Keratinocyte (primary cell): ENCODE measurements at regions not wholly inside any gene's neighbourhood (a gene's known extent, or its start where the extent isn't known, plus 50 kb on each side); places are given as distances from the start of the nearest gene placed in this dataset.

Experiments used
- EZH2 ChIP-seq: IDR thresholded peaks from one replicate; pipeline ENCODE4 v1.6.1; 2012; ENCODE audit warnings: inconsistent platforms, mild to moderate bottlenecking, low read length, moderate library complexity
- TF ChIP-seq, protein P1 (sequence below), 3 experiments: IDR thresholded peaks in 1 of 3; conservative IDR thresholded peaks in 1 of 3; optimal IDR thresholded peaks in 1 of 3; 2 replicates in 2 of 3; 3 replicates in 1 of 3; pipeline versions ENCODE3 to v1.5.1; 2011; ENCODE audit warnings: low read length in 3 of 3, mild to moderate bottlenecking in 3 of 3, moderate library complexity in 2 of 3, control low read depth in 1 of 3, inconsistent platforms in 1 of 3; ENCODE audit not compliant: insufficient read depth in 2 of 3; ENCODE audit errors: extremely low read depth in 1 of 3

DNA sequence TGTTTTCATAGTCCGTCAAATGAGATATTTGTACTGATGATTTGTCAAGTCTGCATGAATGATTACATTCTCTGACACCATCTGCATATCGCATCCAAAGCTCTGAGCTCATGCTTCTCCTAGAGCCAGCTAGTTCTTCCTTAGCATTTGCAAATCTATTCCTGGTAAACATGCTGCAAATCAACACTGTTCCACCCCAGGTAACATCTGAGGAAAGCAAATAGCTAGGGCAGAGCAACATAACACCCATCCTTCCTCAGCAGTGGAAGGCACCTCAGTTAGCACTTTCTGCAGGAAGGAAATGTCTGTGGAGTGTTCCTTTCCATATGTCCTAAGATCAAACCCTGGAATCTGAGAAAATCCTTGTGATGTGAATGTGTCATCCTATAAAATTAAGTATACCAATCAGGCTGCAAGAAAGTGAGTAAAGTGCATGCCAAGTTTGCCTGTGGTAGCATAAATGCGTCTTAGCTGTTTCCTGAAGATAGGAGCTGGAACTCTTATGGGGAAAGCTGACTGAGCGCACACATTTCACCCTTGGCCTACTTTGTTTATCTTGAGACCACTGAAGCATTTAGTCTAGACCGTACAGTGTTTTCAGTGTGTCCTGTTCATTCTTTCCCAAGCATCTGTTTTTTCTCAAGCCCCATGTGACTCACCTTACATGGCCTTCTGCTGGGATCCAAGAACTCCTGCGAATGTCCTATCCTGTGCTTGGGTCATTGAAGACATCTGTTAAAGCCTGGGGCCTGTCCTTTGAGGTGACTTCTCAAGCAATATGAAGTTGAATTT, 50.9 kb upstream of the STARD4 start:
- TF ChIP-seq, protein P1, sequence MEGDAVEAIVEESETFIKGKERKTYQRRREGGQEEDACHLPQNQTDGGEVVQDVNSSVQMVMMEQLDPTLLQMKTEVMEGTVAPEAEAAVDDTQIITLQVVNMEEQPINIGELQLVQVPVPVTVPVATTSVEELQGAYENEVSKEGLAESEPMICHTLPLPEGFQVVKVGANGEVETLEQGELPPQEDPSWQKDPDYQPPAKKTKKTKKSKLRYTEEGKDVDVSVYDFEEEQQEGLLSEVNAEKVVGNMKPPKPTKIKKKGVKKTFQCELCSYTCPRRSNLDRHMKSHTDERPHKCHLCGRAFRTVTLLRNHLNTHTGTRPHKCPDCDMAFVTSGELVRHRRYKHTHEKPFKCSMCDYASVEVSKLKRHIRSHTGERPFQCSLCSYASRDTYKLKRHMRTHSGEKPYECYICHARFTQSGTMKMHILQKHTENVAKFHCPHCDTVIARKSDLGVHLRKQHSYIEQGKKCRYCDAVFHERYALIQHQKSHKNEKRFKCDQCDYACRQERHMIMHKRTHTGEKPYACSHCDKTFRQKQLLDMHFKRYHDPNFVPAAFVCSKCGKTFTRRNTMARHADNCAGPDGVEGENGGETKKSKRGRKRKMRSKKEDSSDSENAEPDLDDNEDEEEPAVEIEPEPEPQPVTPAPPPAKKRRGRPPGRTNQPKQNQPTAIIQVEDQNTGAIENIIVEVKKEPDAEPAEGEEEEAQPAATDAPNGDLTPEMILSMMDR (optimal IDR thresholded peaks at IDR 0.05 in 1 of 3, IDR thresholded peaks at IDR 0.05 in 1 of 3, conservative IDR thresholded peaks at IDR 0.05 in 1 of 3; ENCODE audit: extremely low read depth in 1 of 3, insufficient read depth in 2 of 3, low read length in 3 of 3) = no peak
- TF ChIP-seq EZH2 = no peak
